GM12878 (cell line): ENCODE measurements at regions not wholly inside any gene's neighbourhood (a gene's known extent, or its start where the extent isn't known, plus 50 kb on each side); places are given as distances from the start of the nearest gene placed in this dataset.

Source experiments
- ATAC-seq: fragments of 200-7000 bp; cut with Tn5 transposase; 3 replicates; pipeline ENCODE4 v1.9.1; 2020; ENCODE audit warnings: mild to moderate bottlenecking, moderate library complexity
- BruUV-seq: library from RNA; stranded (reverse); fragments of 400-500 nt; replicated peaks from 2 replicates; lab custom pipeline; 2021; lab: Mats Ljungman, UMichigan
- CTCF ChIA-PET: fragments of 300-600 bp; sonication (Branson Sonifier 250); formaldehyde crosslinking; extraction: SDS; loops from one replicate; lab custom pipeline; 2021; ENCODE audit warnings: inconsistent platforms; lab: Yijun Ruan, JAX
- POLR2A ChIA-PET: fragments of 350-600 bp; formaldehyde crosslinking; extraction: SDS; loops from one replicate; lab custom pipeline; 2021; ENCODE audit warnings: inconsistent platforms; lab: Charles Lee
- RAD21 ChIA-PET: fragments of 300-600 bp; sonication (Branson Sonifier 250); formaldehyde crosslinking; loops from one replicate; lab custom pipeline; 2023; ENCODE audit warnings: antibody characterized with exemption; ENCODE audit not compliant: unreplicated experiment; lab: Charles Lee
- SMC1A ChIA-PET: fragments of 300-600 bp; sonication (Branson Sonifier 250); formaldehyde crosslinking; loops from one replicate; lab custom pipeline; 2023; ENCODE audit not compliant: unreplicated experiment, uncharacterized antibody; lab: Charles Lee
- DNase-seq: peaks from one replicate; pipeline ENCODE4 v3.0.0-alpha.2; 2011; ENCODE audit warnings: low read depth, low spot score
- FAIRE-seq: peaks from 3 replicates; lab custom pipeline; 2011; peaks lifted over from hg19 to GRCh38; lab: Jason Lieb, UNC
- H2AFZ ChIP-seq: 2 replicates; pipeline ENCODE4 v1.6.0; 2011; ENCODE audit warnings: low read depth, low read length, control low read depth; ENCODE audit not compliant: control insufficient read depth
- H3K27ac ChIP-seq: 2 replicates; pipeline ENCODE4 v1.5.1; 2011; ENCODE audit warnings: control low read depth; ENCODE audit not compliant: control insufficient read depth, insufficient read depth
- H3K27me3 ChIP-seq, 2 experiments: replicated peaks in 1 of 2; 2 replicates each; pipeline versions ENCODE4 v1.6.0 to v1.6.1; 2011; ENCODE audit warnings: low read length in 1 of 2; ENCODE audit not compliant: control insufficient read depth in 2 of 2, insufficient read depth in 2 of 2
- H3K36me3 ChIP-seq, 2 experiments: 2 replicates each; pipeline ENCODE4 v1.5.1; 2011; ENCODE audit warnings: low read length in 1 of 2; ENCODE audit not compliant: control insufficient read depth in 2 of 2, insufficient read depth in 2 of 2
- H3K4me1 ChIP-seq: 2 replicates; pipeline ENCODE4 v1.6.1; 2011; ENCODE audit warnings: mild to moderate bottlenecking, low read length, moderate library complexity, mixed read lengths; ENCODE audit not compliant: control insufficient read depth, insufficient read depth
- H3K4me2 ChIP-seq: 2 replicates; pipeline ENCODE4 v1.6.0; 2011; ENCODE audit warnings: control low read depth; ENCODE audit not compliant: control insufficient read depth, insufficient read depth
- H3K4me3 ChIP-seq: fragments of 200-600 bp; sonication (generic); 2 replicates; pipeline ENCODE4 v1.5.1; 2016
- H3K79me2 ChIP-seq: 2 replicates; pipeline ENCODE4 v1.6.0; 2011; ENCODE audit warnings: low read length; ENCODE audit not compliant: control insufficient read depth, insufficient read depth
- H3K9ac ChIP-seq: 2 replicates; pipeline ENCODE4 v1.8.0; 2011; ENCODE audit warnings: low read length, control low read depth, mixed read lengths; ENCODE audit not compliant: control insufficient read depth, insufficient read depth
- H3K9me3 ChIP-seq: replicated peaks from 3 replicates; pipeline ENCODE4 v1.5.1; 2011; ENCODE audit warnings: mild to moderate bottlenecking, low read length; ENCODE audit not compliant: control insufficient read depth, insufficient read depth
- H4K20me1 ChIP-seq: 2 replicates; pipeline ENCODE4 v1.6.0; 2011; ENCODE audit not compliant: control insufficient read depth, insufficient read depth
- CBFB ChIP-seq: IDR thresholded peaks from 2 replicates; pipeline ENCODE4 v1.6.1; 2016; ENCODE audit warnings: antibody characterized with exemption, low read depth
- EGR1 ChIP-seq, 2 experiments: IDR thresholded peaks; 1 replicate in 1 of 2; 2 replicates in 1 of 2; pipeline ENCODE4 v1.6.1; 2011 to 2012; ENCODE audit warnings: low read depth in 2 of 2, low read length in 2 of 2, borderline replicate concordance in 1 of 2, mild to moderate bottlenecking in 1 of 2, moderate library complexity in 1 of 2
- ETV6 ChIP-seq, 2 experiments: fragments of 450-650 bp in 1 of 2; IDR thresholded peaks in 1 of 2; conservative IDR thresholded peaks in 1 of 2; 2 replicates each; pipeline ENCODE4 v1.6.1; 2014; ENCODE audit warnings: antibody characterized with exemption in 1 of 2, borderline replicate concordance in 1 of 2, low read depth in 1 of 2, mild to moderate bottlenecking in 1 of 2, moderate library complexity in 1 of 2
- IRF4 ChIP-seq: IDR thresholded peaks from 2 replicates; pipeline ENCODE4 v1.6.1; 2011; ENCODE audit warnings: low read depth, low read length
- NRF1 ChIP-seq: conservative IDR thresholded peaks from 2 replicates; pipeline ENCODE4 v1.6.1; 2011; ENCODE audit warnings: mild to moderate bottlenecking, low read depth, low read length, improper control_type of control experiment
- RAD21 ChIP-seq: IDR thresholded peaks from 2 replicates; pipeline ENCODE4 v1.6.1; 2011; ENCODE audit warnings: mild to moderate bottlenecking, low read depth, low read length, moderate library complexity; ENCODE audit not compliant: insufficient read depth
- RCOR1 ChIP-seq: conservative IDR thresholded peaks from 2 replicates; pipeline ENCODE4 v1.6.1; 2012; ENCODE audit warnings: low read depth, low read length, improper control_type of control experiment
- YY1 ChIP-seq: IDR thresholded peaks from 2 replicates; pipeline ENCODE4 v1.6.1; 2011; ENCODE audit warnings: low read depth, mild to moderate bottlenecking, low read length
- ZBTB33 ChIP-seq: fragments of 450-650 bp; IDR thresholded peaks from 2 replicates; pipeline ENCODE4 v1.6.1; 2017; ENCODE audit warnings: mild to moderate bottlenecking
- WGBS: methylation state at CpG from one replicate; pipeline ENCODE4 v1.1.6; 2016; ENCODE audit warnings: low lambda C conversion rate; ENCODE audit not compliant: insufficient replicate concordance, insufficient coverage; ENCODE audit errors: missing lambda C conversion rate; 5-methylcytosine and 5-hydroxymethylcytosine counted together
- in situ Hi-C: fragments of 300-500 bp; cut with MboI; formaldehyde crosslinking; loops from 9 replicates; pipeline ENCODE4 v1.14.3; 2018; ENCODE audit warnings: mixed read lengths
- intact Hi-C: fragments of 100-400 bp; cut with micrococcal nuclease; formaldehyde crosslinking; loops from one replicate; pipeline ENCODE4 v1.14.2; 2022; ENCODE audit not compliant: unreplicated experiment

GRCh38 chr20:7716286-7716972 is 223.8 kb downstream of the HAO1 start:
- no peak overlapping the region for H3K27ac ChIP-seq
- H3K4me2 ChIP-seq: no peak overlapping the region
- ChIA-PET SMC1A (no interaction called here), POLR2A (no interaction called here), RAD21 (no interaction called here), CTCF (no interaction called here)
- no TSS peak for BruUV-seq
- no peaks in the 10 kb centered on the region for H3K9me3 ChIP-seq
- H3K79me2 ChIP-seq: no peaks in the 10 kb centered on the region
- H3K4me3 ChIP-seq: no peak overlapping the region
- H2AFZ ChIP-seq: no peak overlapping the region
- no peak for DNase-seq
- no peaks in the 10 kb centered on the region for H3K36me3 ChIP-seq
- intact Hi-C loops: no loop called here
- FAIRE-seq: no peak
- H3K9ac ChIP-seq: no peak overlapping the region
- WGBS: 39% methylated on average over 6 of the region's 6 CpGs
- in situ Hi-C loops: no loop called here
- no peaks in the 10 kb centered on the region for H4K20me1 ChIP-seq
- TF ChIP-seq IRF4: no peak
- no peak for TF ChIP-seq RCOR1
- TF ChIP-seq RAD21: no peak
- no peak for TF ChIP-seq YY1
- TF ChIP-seq NRF1: no peak
- TF ChIP-seq CBFB: no peak
- TF ChIP-seq ETV6 (conservative IDR thresholded peaks at IDR 0.05 in 1 of 2, IDR thresholded peaks at IDR 0.05 in 1 of 2; ENCODE audit: borderline replicate concordance in 1 of 2, low read depth in 1 of 2): no peak
- TF ChIP-seq EGR1 (IDR thresholded peaks at IDR 0.05; ENCODE audit: borderline replicate concordance in 1 of 2, low read depth in 2 of 2, low read length in 2 of 2): no peak
- no peak for TF ChIP-seq ZBTB33
- no peak for ATAC-seq
- no peaks in the 10 kb centered on the region for H3K4me1 ChIP-seq
- H3K27me3 ChIP-seq: no peaks in the 10 kb centered on the region
